ENCODE measurements at regions not wholly inside any gene's neighbourhood (a gene's known extent, or its start where the extent isn't known, plus 50 kb on each side); places are given as distances from the start of the nearest gene placed in this dataset.

GRCh38 chr20:57938158-57939108 lies 228.6 kb upstream of the PMEPA1 start:
- DNase-seq: no peak

DNA sequence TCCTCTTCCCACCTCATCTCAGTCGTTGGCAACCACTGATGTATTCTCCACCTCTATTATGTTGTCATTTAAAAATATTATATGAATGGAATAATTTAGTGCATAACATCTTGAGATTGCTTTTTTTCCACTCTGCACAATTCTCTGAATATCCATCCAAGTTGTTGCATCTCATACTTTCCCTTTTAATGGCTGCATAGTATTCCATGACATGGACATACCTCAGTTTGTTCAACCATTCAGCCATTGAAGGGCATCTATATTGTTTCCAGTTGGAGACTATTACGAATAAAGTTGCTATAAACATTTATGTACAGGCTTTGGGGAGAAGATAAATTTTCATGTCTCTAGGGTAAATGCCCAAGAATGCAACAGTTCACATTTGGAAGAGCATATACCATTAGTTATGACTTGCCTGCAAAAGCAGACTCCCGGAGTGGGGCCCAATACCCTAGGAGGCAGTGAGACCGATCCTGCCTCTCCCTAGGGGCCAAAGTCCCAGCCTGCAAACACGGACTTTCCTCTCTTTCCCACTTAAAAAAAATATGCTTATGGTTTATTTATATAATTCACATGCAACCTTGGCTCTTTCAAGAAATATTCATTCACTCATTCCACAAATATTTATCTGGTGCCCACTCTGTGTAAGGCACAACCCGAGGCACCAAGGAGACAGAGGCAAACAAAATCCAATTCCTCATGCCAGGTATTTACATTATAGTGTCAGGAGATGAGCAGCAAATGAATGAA lies 227.0 kb upstream of the PMEPA1 start:
- no peak for DNase-seq

DNA sequence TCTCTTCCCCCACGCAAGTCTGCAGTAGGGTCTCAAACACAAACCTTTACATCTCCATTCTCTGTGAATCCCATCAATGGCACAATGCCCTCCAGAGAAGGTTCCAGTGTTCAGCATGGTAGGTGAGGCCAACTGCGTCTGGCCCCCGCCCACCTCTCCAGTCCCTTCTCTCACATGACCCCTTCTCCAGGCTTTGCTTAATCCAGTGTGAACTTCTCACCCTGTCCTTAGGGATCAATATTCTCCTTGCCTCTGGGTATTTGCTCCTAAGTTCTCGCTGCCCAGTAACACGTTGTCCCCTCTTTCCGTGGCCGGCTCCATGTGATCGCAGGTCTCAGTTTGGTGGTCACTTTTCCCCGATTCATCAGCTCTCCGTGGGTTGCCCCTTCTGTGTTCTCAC lies 225.1 kb upstream of the PMEPA1 start:
- no peak for DNase-seq

- no peak for DNase-seq
Measured at GRCh38 chr20:57934007-57934805, 224.4 kb upstream of the PMEPA1 start.

GRCh38 chr20:57932227-57932864 lies 222.5 kb upstream of the PMEPA1 start:
- DNase-seq: no peak

GRCh38 chr20:57930351-57930750 lies 220.5 kb upstream of the PMEPA1 start:
- DNase-seq: no peak

DNA sequence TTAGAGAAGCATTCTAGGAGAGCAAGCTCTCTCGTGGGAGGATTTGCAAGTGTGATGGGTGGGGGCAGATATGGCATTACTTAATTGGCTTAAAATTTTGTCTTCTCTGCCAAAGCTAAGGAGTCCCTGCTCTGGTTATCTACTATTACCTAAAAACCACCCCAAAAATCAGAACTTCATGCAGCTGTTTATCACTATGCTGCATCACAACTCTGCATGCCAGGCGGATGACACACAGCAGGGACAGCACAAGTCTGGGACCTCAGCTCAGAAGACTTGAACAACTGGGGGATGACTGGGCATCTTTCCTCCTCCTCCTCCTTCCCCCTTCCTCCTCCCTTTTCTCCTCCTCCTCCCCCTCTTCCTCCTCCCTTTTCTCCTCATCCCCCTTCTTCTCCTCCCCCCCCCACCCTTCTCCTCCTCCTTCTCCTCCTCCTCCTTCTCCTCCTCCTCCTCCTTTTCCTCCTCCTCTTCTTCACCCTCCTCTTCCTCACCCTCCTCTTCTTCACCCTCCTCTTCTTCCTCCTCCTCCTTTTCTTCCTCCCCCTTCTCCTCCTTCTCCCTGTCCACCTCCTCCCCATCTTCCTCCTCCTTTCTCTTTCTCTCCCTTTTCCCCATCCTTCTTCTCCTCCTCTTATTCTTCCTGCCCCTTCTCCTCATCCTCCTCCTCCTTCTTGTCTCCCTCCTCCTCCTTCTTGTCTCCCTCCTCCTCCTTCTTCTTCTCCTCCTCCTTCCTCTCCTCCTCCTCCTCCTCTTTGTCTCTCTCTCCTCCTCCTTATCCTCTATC lies 218.6 kb upstream of the PMEPA1 start:
- no peak for DNase-seq

DNA sequence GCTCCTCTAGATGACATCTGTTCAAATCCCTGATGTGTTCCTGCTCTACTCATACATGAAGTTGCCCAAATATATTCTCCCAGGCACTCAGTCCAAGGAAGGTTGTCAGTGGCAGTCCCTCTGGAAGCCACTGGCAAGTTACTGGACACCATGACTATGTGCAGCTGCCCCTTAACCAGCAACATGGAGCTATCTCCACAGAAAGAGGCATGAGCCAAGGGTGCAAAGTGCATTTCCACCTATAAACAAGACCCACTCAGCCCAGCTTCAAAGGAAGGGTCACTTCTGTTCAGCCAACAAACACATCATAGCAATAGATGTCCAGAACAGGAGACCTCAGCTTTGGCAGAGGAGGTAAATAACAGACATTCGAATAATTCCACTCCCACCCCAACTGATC lies 217.6 kb upstream of the PMEPA1 start:
- no peak for DNase-seq

DNA sequence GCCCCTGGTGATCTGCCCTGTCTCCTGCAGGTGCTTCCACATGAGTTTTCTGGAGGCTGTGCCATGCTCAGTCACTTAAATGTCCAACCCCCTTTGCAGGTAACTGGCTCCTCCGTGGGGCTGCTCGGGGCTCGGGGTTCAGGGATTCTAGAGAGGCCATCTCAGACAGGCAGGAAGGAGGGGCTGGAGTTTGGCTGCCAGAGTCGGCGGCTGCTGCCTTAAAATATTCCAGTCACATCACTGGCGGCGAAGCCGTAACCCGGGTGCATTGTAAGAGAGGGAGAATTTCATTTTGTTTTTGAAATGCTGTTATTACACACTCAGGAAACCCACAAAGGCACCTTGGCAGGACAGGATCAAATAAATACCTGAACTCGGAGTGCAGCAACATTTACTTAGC lies 212.9 kb upstream of the PMEPA1 start:
- DNase-seq: no peak

GRCh38 chr20:57922083-57922482 lies 212.3 kb upstream of the PMEPA1 start:
- no peak for DNase-seq

GRCh38 chr20:57921676-57922075 lies 211.9 kb upstream of the PMEPA1 start:
- DNase-seq: no peak

DNA sequence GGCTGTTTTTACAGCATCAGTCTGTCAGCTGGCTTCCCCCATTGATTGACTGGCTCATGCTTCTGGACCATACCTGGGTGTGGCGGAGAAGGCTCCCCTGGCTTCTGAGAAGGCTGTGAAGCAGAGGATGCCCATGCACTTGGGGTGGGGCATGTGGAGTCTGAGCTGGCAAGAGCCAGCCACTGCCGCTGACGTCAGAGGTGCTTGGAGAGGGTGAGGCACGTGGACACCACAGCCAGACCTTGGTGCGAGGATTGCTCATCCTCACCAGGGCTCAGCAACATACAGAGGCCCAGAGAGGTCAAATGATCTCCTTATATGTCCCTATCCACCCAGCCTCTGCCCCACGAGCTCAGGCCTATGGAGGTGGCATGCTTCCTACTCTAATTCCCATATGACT lies 211.2 kb upstream of the PMEPA1 start:
- DNase-seq: no peak

DNA sequence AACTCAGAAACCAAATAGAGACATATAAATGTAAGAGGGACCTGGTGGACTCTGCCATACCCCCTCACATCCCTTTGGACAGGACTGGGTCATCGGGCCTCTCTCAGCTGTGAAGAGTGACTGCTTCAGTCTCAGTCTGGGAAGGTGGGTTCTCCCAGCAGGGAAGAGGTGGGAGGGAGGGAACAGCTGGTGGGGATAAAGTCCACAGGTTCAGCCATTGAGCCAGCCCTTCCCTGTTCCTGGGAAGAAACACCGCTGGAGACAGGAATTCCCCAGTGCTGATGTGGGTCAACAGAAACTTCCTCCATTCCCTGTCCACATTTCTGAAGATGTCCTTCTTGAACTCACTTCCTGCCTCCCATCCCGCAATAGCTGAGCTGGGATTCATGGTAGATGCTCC lies 209.2 kb upstream of the PMEPA1 start:
- no peak for DNase-seq

DNA sequence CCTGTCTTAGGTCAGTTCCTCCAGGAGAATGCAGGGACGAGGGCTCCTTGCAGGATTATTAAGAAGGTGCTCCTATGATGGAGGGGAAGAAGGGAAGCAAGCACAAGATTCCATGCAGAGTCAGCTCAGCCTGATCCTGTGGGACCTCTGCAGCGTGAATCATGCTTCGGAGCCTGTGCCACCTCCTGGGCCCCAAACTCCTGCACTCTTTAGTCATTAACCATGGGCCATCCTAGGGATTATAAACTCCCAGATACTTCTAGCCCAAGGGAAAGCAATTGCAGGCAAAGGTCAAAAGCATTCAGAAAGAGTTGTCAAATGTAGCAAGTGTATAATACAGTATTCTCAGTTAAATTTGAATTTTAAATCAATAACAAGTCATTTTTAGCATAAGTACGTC lies 208.7 kb upstream of the PMEPA1 start:
- no peak for DNase-seq

GRCh38 chr20:57914205-57914604 lies 204.4 kb upstream of the PMEPA1 start:
- DNase-seq: no peak

- DNase-seq: no peak
Measured at GRCh38 chr20:57913156-57913930, 203.5 kb upstream of the PMEPA1 start.

GRCh38 chr20:57912227-57912582 lies 202.4 kb upstream of the PMEPA1 start:
- no peak for DNase-seq

GRCh38 chr20:57911512-57912226 lies 201.9 kb upstream of the PMEPA1 start:
- DNase-seq: peak; percentile 10

GRCh38 chr20:57910716-57911115 lies 200.9 kb upstream of the PMEPA1 start:
- peak; percentile 13 for DNase-seq

- peak; percentile 12 for DNase-seq
Measured at GRCh38 chr20:57909763-57910331, 200.0 kb upstream of the PMEPA1 start.
